Activated naive CD4-positive, alpha-beta T cell treated with anti-CD3 and anti-CD28 coated beads, Interleukin-2, amount 10 ng/mL, durations not matched to agents 7 days and 5 days (primary cell): ENCODE measurements at regions not wholly inside any gene's neighbourhood (a gene's known extent, or its start where the extent isn't known, plus 50 kb on each side); places are given as distances from the start of the nearest gene placed in this dataset.

Source experiments
- CTCF ChIA-PET: fragments of 350-600 bp; sonication (Branson Sonifier 250); formaldehyde crosslinking; loops from one replicate; lab custom pipeline; 2021; ENCODE audit warnings: antibody characterized with exemption; lab: Charles Lee
- DNase-seq: peaks from one replicate; pipeline ENCODE4 v3.0.0-alpha.2; 2020
- H3K27ac Mint-ChIP-seq: one replicate; pipeline ENCODE4 v1.8.0; 2021; ENCODE audit warnings: mild to moderate bottlenecking, moderate library complexity, mixed read lengths
- H3K27me3 Mint-ChIP-seq: one replicate; pipeline ENCODE4 v1.8.0; 2021; ENCODE audit warnings: mild to moderate bottlenecking, mixed read lengths
- H3K36me3 Mint-ChIP-seq: one replicate; pipeline ENCODE4 v1.8.0; 2021; ENCODE audit warnings: mixed read lengths
- H3K4me1 Mint-ChIP-seq: one replicate; pipeline ENCODE4 v1.8.0; 2021; ENCODE audit warnings: mixed read lengths
- H3K4me3 Mint-ChIP-seq: one replicate; pipeline ENCODE4 v1.8.0; 2021; ENCODE audit warnings: mild to moderate bottlenecking, moderate library complexity, mixed read lengths
- H3K9me3 Mint-ChIP-seq: one replicate; pipeline ENCODE4 v1.8.0; 2021; ENCODE audit warnings: mixed read lengths

- Mint-ChIP-seq H3K27ac (no peak overlapping the region), H3K36me3 (no peaks in the 10 kb centered on the region), H3K9me3 (peaks cover 19% of the 10 kb centered on the region), H3K4me1 (no peaks in the 10 kb centered on the region), H3K4me3 (no peak overlapping the region), H3K27me3 (no peaks in the 10 kb centered on the region)
- CTCF ChIA-PET, result no interaction called here
- no peak for DNase-seq
These were observed 393.6 kb downstream of the BTBD3 start for GRCh38 chr20:12311094-12311865.

DNA sequence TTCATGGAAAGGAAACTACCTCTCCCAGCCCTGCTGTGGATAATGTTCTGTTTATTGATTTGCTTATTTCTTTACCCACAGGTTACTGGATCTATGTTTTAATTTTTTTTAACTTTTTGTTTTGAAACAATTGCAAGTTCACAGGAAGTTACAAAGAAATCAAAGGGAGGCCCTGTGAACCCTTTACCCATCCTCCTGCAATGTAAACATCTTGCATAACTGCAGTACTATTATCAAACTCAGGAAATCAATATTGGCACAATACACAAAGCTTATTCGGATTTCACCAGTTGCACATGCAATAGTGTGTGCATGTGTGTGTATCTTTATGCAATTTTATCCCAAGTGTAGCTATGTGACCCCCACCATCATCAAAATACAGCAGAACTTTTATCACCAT is 398.0 kb downstream of the BTBD3 start:
- CTCF ChIA-PET, result no interaction called here
- DNase-seq, result no peak
- Mint-ChIP-seq H3K27me3 (no peaks in the 10 kb centered on the region), H3K4me3 (no peak overlapping the region), H3K36me3 (no peaks in the 10 kb centered on the region), H3K4me1 (no peaks in the 10 kb centered on the region), H3K9me3 (peaks cover 11% of the 10 kb centered on the region), H3K27ac (no peak overlapping the region)

DNA sequence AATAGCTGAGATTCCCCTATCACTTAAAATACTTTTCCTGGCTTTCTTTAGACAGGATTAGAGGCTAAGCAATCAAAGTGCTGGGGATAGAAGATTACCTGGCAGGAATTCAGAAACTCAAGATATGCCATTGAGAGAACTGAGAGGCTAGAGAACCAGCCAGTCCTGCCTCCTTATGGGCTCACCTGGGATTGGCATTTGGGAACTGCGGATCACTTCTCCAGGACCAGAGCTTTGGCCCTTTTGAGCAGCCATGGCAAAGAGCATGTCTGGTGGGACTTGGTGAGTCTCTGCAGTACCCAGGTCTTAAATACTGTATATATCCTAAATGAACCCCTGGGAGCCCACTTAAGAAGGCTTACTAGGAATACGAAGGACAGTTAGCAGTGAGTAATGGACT is 399.1 kb downstream of the BTBD3 start:
- Mint-ChIP-seq H3K27ac (no peak overlapping the region), H3K4me3 (no peak overlapping the region), H3K27me3 (no peaks in the 10 kb centered on the region), H3K36me3 (no peaks in the 10 kb centered on the region), H3K9me3 (peaks cover 11% of the 10 kb centered on the region), H3K4me1 (no peaks in the 10 kb centered on the region)
- no peak for DNase-seq
- CTCF ChIA-PET, result no interaction called here

- CTCF ChIA-PET, result no interaction called here
- Mint-ChIP-seq H3K4me3 (no peak overlapping the region), H3K27me3 (no peaks in the 10 kb centered on the region), H3K4me1 (no peaks in the 10 kb centered on the region), H3K36me3 (no peaks in the 10 kb centered on the region), H3K9me3 (peaks cover 11% of the 10 kb centered on the region), H3K27ac (no peak overlapping the region)
- DNase-seq, result no peak
These were observed 399.7 kb downstream of the BTBD3 start for GRCh38 chr20:12317433-12317832.

DNA sequence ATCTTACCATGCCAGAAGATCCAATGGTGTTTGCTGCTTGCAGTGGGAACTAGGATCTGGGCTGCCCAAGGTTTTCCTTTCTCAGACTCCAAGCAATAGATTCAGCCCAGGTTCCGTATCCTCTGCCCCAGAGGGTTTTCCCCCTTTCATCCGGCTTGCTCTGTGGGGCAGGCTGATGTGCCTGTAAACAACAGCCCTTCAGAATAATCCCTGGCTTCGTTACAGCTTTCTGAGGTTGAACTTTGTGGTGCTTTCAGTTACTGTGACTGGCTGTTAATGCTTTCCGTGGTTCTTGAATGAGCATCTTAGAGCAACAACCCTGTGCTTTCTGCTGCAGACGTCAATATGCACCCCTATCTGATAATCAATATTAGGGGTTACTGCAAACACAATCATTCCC is 400.4 kb downstream of the BTBD3 start:
- no peaks in the 10 kb centered on the region for H3K36me3 Mint-ChIP-seq
- H3K27me3 Mint-ChIP-seq, result no peaks in the 10 kb centered on the region
- DNase-seq, result no peak
- CTCF ChIA-PET, result no interaction called here
- H3K4me3 Mint-ChIP-seq, result no peak overlapping the region
- no peak overlapping the region for H3K27ac Mint-ChIP-seq
- H3K4me1 Mint-ChIP-seq, result no peaks in the 10 kb centered on the region
- peaks cover 11% of the 10 kb centered on the region for H3K9me3 Mint-ChIP-seq

- no peaks in the 10 kb centered on the region for H3K36me3 Mint-ChIP-seq
- H3K27me3 Mint-ChIP-seq, result no peaks in the 10 kb centered on the region
- CTCF ChIA-PET, result no interaction called here
- DNase-seq, result no peak
- H3K4me3 Mint-ChIP-seq, result no peak overlapping the region
- peaks cover 5% of the 10 kb centered on the region for H3K9me3 Mint-ChIP-seq
- H3K27ac Mint-ChIP-seq, result no peak overlapping the region
- no peaks in the 10 kb centered on the region for H3K4me1 Mint-ChIP-seq
These were observed 404.0 kb downstream of the BTBD3 start for GRCh38 chr20:12321736-12322135.

DNA sequence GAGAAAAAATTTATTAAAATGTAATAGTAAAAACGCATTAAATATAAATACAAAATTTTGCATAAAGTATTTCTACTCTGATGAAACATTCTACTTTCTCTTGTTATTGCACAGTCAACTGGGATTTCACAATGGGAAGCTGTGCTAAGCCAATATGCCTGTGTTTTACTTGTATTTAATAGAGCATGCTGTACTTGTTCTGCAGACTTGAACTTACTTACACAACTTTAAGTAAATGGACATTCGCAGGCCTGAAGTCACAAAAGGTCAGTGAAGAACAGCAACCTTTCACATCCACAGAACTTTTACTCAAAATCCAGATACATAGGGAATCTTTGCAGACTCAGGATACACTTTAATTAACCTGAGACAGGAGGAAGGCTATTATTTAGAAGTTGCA is 409.5 kb downstream of the BTBD3 start:
- CTCF ChIA-PET, result no interaction called here
- DNase-seq, result no peak
- H3K4me1 Mint-ChIP-seq, result no peaks in the 10 kb centered on the region
- H3K27ac Mint-ChIP-seq, result no peak overlapping the region
- peaks cover 8% of the 10 kb centered on the region for H3K9me3 Mint-ChIP-seq
- H3K27me3 Mint-ChIP-seq, result no peaks in the 10 kb centered on the region
- H3K36me3 Mint-ChIP-seq, result no peaks in the 10 kb centered on the region
- no peak overlapping the region for H3K4me3 Mint-ChIP-seq

DNA sequence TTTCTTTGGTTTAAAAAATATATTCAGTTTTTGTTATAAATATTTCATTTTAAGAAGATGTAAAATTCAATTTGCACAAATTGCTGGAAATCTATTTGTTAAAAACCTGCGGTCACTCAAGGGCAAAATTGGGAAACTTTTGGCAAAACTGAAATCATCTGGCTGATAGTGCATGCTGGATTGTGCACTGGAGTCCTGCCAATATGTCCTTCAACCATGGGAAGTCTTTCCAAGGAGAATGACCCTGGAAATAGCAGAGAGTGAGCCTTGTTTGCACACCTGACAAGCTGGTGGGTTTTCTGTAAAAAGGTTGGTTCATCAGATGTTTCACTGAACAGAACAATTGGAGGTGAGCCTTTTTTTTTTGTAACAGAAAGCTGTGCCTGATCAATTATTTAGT is 413.5 kb downstream of the BTBD3 start:
- H3K27ac Mint-ChIP-seq, result no peak overlapping the region
- H3K27me3 Mint-ChIP-seq, result no peaks in the 10 kb centered on the region
- H3K4me1 Mint-ChIP-seq, result no peaks in the 10 kb centered on the region
- H3K36me3 Mint-ChIP-seq, result no peaks in the 10 kb centered on the region
- peaks cover 18% of the 10 kb centered on the region for H3K9me3 Mint-ChIP-seq
- H3K4me3 Mint-ChIP-seq, result no peak overlapping the region
- CTCF ChIA-PET, result no interaction called here
- no peak for DNase-seq

GRCh38 chr20:12337601-12338000 is 419.9 kb downstream of the BTBD3 start:
- DNase-seq, result no peak
- Mint-ChIP-seq H3K27ac (no peak overlapping the region), H3K9me3 (peaks cover 27% of the 10 kb centered on the region), H3K4me3 (no peak overlapping the region), H3K36me3 (no peaks in the 10 kb centered on the region), H3K27me3 (no peaks in the 10 kb centered on the region), H3K4me1 (no peaks in the 10 kb centered on the region)
- CTCF ChIA-PET, result no interaction called here

GRCh38 chr20:12345978-12346377 is 428.3 kb downstream of the BTBD3 start:
- Mint-ChIP-seq H3K36me3 (no peaks in the 10 kb centered on the region), H3K4me3 (no peak overlapping the region), H3K27ac (no peak overlapping the region), H3K27me3 (no peaks in the 10 kb centered on the region), H3K4me1 (no peaks in the 10 kb centered on the region), H3K9me3 (peaks cover 16% of the 10 kb centered on the region)
- DNase-seq, result no peak
- CTCF ChIA-PET, result no interaction called here

GRCh38 chr20:12353842-12354241 is 436.1 kb downstream of the BTBD3 start:
- H3K4me1 Mint-ChIP-seq, result no peaks in the 10 kb centered on the region
- no peak overlapping the region for H3K4me3 Mint-ChIP-seq
- no peaks in the 10 kb centered on the region for H3K36me3 Mint-ChIP-seq
- CTCF ChIA-PET, result no interaction called here
- no peak overlapping the region for H3K27ac Mint-ChIP-seq
- no peaks in the 10 kb centered on the region for H3K27me3 Mint-ChIP-seq
- no peak for DNase-seq
- peaks cover 12% of the 10 kb centered on the region for H3K9me3 Mint-ChIP-seq

GRCh38 chr20:12354725-12355124 is 437.0 kb downstream of the BTBD3 start:
- Mint-ChIP-seq H3K4me3 (no peak overlapping the region), H3K27ac (no peak overlapping the region), H3K36me3 (no peaks in the 10 kb centered on the region), H3K9me3 (peaks cover 13% of the 10 kb centered on the region), H3K27me3 (no peaks in the 10 kb centered on the region), H3K4me1 (no peaks in the 10 kb centered on the region)
- DNase-seq, result no peak
- CTCF ChIA-PET, result no interaction called here

- Mint-ChIP-seq H3K27me3 (no peaks in the 10 kb centered on the region), H3K9me3 (peaks cover 13% of the 10 kb centered on the region), H3K4me3 (no peak overlapping the region), H3K36me3 (no peaks in the 10 kb centered on the region), H3K27ac (no peak overlapping the region), H3K4me1 (no peaks in the 10 kb centered on the region)
- CTCF ChIA-PET, result no interaction called here
- DNase-seq, result no peak
These were observed 437.5 kb downstream of the BTBD3 start for GRCh38 chr20:12355185-12355584.

DNA sequence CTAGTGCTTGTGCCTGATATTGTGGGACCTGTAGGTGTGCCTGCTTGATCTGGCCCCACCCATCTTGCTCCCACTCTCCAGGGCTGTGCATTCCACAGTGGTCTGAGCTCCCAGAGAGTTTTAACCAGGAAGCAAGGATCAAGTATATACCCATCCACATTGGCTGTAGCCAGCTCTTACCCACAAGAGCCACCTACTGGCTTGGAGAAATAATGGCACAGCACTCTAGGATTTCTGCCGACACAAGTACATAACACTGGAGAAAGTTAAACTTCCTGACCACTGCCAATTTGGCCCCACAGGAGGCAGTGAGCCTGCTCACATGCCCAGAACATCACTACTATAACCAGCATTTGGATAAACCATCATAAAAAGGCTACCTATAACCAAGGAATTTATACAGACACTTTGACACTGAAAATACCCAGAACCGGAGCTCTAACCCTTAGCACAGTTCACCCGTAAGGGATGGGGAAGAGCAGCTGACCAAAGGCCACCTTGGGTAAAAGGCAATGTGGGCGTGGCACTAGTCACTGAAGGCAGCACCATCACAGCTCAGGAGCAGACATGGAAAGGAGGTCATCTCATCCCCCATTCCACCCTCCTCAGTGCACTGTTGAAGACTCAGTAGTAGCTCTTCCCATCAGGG is 440.4 kb downstream of the BTBD3 start:
- H3K4me1 Mint-ChIP-seq, result no peaks in the 10 kb centered on the region
- no peak for DNase-seq
- H3K27ac Mint-ChIP-seq, result no peak overlapping the region
- CTCF ChIA-PET, result no interaction called here
- H3K4me3 Mint-ChIP-seq, result no peak overlapping the region
- H3K27me3 Mint-ChIP-seq, result no peaks in the 10 kb centered on the region
- peaks cover 17% of the 10 kb centered on the region for H3K9me3 Mint-ChIP-seq
- H3K36me3 Mint-ChIP-seq, result no peaks in the 10 kb centered on the region

DNA sequence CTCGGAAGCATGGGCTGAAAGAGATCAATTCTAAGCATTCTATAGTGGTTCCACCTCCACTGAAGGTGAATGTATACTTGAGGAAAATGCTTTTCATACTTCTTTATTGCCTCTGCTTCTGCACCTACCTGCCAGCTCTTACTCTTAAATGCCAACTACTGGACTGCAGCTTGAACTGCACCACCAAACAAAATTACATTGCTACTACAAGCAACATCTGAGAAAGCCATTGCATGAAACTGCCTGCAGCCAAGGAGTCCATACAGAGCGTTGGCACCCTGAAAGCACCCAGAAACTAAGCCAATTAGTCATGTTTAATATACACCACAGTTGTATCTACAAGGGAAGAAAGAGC is 440.9 kb downstream of the BTBD3 start:
- Mint-ChIP-seq H3K4me1 (no peaks in the 10 kb centered on the region), H3K4me3 (no peak overlapping the region), H3K27ac (no peak overlapping the region), H3K27me3 (no peaks in the 10 kb centered on the region), H3K9me3 (peaks cover 19% of the 10 kb centered on the region), H3K36me3 (no peaks in the 10 kb centered on the region)
- CTCF ChIA-PET, result interaction anchor here (0.6 kb wide), 1 partner anchor 17 kb away, joined by 3 read pairs; no protein-coding TSS in a partner anchor
- DNase-seq, result no peak
